OCI-LY7 (cell line): ENCODE measurements at regions not wholly inside any gene's neighbourhood (a gene's known extent, or its start where the extent isn't known, plus 50 kb on each side); places are given as distances from the start of the nearest gene placed in this dataset.

Source experiments
- CTCF ChIP-seq: fragments of 200-600 bp; sonication (generic); conservative IDR thresholded peaks from 2 replicates; pipeline ENCODE4 v1.5.1; 2014; ENCODE audit warnings: mild to moderate bottlenecking, antibody characterized with exemption, low read length, moderate library complexity, mixed read lengths
- EZH2phosphoT487 ChIP-seq: fragments of 200-600 bp; sonication (generic); IDR thresholded peaks from 2 replicates; pipeline ENCODE4 v1.6.1; 2018; ENCODE audit warnings: low read depth, borderline replicate concordance, mild to moderate bottlenecking, mixed run types, antibody characterized with exemption, low read length, moderate library complexity, mixed read lengths

DNA sequence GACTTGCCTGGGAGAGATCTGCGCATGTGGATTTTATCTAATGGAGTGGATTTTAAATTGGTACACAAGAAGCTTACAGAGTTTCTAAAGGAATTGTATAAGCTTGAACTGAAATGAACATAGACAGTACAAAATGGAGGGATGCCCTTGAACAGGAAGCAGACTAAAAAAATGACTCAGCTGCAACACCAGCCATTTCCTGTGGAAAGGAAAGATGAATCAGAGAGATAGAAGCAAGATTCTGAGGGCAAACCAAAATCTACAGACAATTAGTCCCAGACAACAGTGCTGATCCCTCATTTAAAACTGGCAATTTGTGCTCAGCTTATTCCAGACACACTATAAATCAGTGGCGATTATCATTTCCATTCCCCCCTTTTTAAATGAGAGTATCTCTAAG lies 114.6 kb upstream of the TCF21 start:
- TF ChIP-seq CTCF (no peak), EZH2phosphoT487 (no peak)
